Lower lobe of right lung (tissue), 2 donors: ENCODE measurements at regions not wholly inside any gene's neighbourhood (a gene's known extent, or its start where the extent isn't known, plus 50 kb on each side); places are given as distances from the start of the nearest gene placed in this dataset.

Source experiments
- ATAC-seq, 2 donors: fragments of 200-7000 bp; cut with Tn5 transposase; one replicate each; pipeline ENCODE4 v1.9.1; 2020 to 2022; ENCODE audit warnings: mild to moderate bottlenecking in 2 of 2, moderate library complexity in 2 of 2
- DNase-seq: peaks from one replicate; pipeline ENCODE4 v3.0.0-alpha.2; 2020
- H3K27ac ChIP-seq: fragments of 200-600 bp; one replicate; pipeline ENCODE4 v1.8.0; 2022
- H3K27me3 ChIP-seq: fragments of 200-600 bp; one replicate; pipeline ENCODE4 v1.8.0; 2022; ENCODE audit warnings: low read depth
- H3K36me3 ChIP-seq: fragments of 200-600 bp; one replicate; pipeline ENCODE4 v1.8.0; 2022; ENCODE audit warnings: mild to moderate bottlenecking
- H3K4me1 ChIP-seq: fragments of 200-600 bp; one replicate; pipeline ENCODE4 v1.8.0; 2022
- H3K4me3 ChIP-seq: fragments of 200-600 bp; one replicate; pipeline ENCODE4 v1.8.0; 2022; ENCODE audit warnings: mild to moderate bottlenecking
- H3K9me3 ChIP-seq: fragments of 200-600 bp; one replicate; pipeline ENCODE4 v1.8.0; 2022
- intact Hi-C: fragments of 100-400 bp; cut with DNase I; formaldehyde crosslinking; loops from one replicate; pipeline ENCODE4 v1.11.0; 2022
- TF ChIP-seq, protein P1 (sequence below): fragments of 200-600 bp; IDR thresholded peaks from one replicate; pipeline ENCODE4 v1.8.0; 2022; ENCODE audit warnings: antibody characterized with exemption, mild to moderate bottlenecking
- donor health status: DM: no; HTN: yes; CAD: no; lungs with severe emphysema.

DNA sequence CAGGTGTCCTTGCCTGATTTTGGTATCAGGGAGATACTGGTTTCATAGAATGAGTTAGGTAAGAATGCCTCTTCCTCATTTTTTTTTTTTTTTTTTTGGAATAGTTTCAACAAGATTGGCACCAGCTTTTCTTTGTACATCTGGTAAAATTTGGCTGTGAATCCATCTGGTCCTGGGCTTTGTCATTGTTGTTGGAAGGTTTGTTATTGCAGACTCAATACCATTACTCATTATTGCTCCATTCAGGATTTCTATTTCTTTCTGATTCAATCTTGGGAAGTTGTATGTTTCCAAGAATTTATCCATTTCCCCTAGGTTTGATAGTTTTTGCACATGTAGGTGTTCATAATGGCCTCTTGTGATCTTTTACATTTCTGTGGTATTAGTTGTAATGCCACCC lies 126.0 kb upstream of the KITLG start:
- H3K27ac ChIP-seq, result no peak overlapping the region
- no peaks in the 10 kb centered on the region for H3K36me3 ChIP-seq
- H3K27me3 ChIP-seq, result no peaks in the 10 kb centered on the region
- H3K4me1 ChIP-seq, result no peaks in the 10 kb centered on the region
- no peak for ATAC-seq
- peaks cover 11% of the 10 kb centered on the region for H3K9me3 ChIP-seq
- intact Hi-C loops, result no loop called here
- no peak for DNase-seq
- H3K4me3 ChIP-seq, result no peak overlapping the region
- TF ChIP-seq, protein P1, sequence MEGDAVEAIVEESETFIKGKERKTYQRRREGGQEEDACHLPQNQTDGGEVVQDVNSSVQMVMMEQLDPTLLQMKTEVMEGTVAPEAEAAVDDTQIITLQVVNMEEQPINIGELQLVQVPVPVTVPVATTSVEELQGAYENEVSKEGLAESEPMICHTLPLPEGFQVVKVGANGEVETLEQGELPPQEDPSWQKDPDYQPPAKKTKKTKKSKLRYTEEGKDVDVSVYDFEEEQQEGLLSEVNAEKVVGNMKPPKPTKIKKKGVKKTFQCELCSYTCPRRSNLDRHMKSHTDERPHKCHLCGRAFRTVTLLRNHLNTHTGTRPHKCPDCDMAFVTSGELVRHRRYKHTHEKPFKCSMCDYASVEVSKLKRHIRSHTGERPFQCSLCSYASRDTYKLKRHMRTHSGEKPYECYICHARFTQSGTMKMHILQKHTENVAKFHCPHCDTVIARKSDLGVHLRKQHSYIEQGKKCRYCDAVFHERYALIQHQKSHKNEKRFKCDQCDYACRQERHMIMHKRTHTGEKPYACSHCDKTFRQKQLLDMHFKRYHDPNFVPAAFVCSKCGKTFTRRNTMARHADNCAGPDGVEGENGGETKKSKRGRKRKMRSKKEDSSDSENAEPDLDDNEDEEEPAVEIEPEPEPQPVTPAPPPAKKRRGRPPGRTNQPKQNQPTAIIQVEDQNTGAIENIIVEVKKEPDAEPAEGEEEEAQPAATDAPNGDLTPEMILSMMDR, result no peak

DNA sequence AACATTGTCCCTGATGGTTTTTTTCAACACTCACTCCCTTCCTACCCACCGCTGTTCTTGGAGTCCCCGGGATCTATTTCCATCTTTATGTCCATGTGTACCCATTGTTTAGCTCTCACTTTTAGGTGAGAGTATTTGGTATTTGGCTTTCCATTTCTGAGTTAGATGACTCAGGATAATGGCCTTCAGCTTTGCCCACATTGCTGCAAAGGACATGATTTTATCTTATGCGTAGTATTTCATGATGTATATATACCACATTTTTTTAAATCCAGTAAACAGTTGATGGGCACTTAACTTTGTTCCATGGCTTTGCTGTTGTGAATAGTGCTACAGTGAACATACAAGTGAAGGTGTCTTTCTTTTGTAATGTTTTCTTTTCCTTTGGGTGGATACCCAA lies 123.5 kb upstream of the KITLG start:
- intact Hi-C loops, result no loop called here
- no peak overlapping the region for H3K27ac ChIP-seq
- H3K9me3 ChIP-seq, result peaks cover 11% of the 10 kb centered on the region
- H3K4me1 ChIP-seq, result no peaks in the 10 kb centered on the region
- no peak overlapping the region for H3K4me3 ChIP-seq
- no peak for ATAC-seq
- no peak for DNase-seq
- no peaks in the 10 kb centered on the region for H3K36me3 ChIP-seq
- TF ChIP-seq, protein P1, result no peak
- no peaks in the 10 kb centered on the region for H3K27me3 ChIP-seq

DNA sequence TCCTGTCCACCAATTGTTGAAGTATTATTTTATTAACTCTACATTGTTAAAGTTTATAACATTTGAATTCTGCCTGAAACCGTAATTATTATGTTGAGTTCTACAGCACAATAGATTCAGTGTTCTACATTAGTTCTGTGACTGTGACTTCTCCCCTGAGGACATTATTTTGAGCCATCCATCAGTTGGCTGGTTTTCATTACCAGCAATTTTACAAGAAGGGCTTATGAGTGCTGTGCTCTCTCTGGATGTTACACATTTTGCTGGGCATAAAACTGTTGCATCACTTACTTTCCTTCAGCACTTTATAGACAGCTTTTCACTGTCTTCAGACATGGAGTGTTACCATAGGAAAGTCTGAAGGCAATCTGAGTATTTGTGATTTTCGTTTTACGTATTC lies 118.2 kb upstream of the KITLG start:
- intact Hi-C loops, result no loop called here
- Histone ChIP-seq H3K9me3 (no peaks in the 10 kb centered on the region), H3K36me3 (no peaks in the 10 kb centered on the region), H3K4me3 (no peak overlapping the region), H3K27ac (no peak overlapping the region), H3K27me3 (no peaks in the 10 kb centered on the region), H3K4me1 (no peaks in the 10 kb centered on the region)
- ATAC-seq (no peak), DNase-seq (no peak)
- TF ChIP-seq, protein P1, result no peak

DNA sequence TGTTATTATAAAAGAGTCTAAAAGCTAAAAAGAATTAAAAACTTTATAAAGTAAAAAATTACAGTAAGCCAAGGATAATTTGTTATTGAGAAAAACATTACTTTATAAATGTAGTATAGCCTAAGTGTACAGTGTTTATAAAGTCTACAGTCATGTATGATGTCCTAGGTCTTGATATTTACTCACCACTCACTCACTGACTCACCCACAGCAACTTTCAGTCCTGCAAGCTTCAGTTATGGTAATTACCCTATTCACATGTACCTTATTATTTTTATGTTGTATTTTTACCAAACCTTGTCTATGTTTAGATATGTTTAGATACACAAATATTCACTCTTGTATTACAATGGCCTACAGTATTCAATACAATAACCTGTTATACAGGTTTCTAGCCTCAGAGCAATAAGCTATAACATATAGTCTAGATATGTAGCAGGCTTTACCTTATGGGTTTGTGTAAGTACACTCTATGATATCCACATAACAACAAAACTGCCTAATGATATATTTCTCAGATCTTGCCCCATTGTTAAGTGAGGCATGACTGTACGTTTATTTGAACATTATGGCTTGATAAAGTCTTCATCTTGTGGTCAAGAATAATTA lies 113.7 kb upstream of the KITLG start:
- H3K9me3 ChIP-seq, result no peaks in the 10 kb centered on the region
- intact Hi-C loops, result no loop called here
- DNase-seq (no peak), ATAC-seq (no peak)
- TF ChIP-seq, protein P1, result no peak
- no peaks in the 10 kb centered on the region for H3K36me3 ChIP-seq
- no peaks in the 10 kb centered on the region for H3K4me1 ChIP-seq
- no peak overlapping the region for H3K27ac ChIP-seq
- no peak overlapping the region for H3K4me3 ChIP-seq
- H3K27me3 ChIP-seq, result no peaks in the 10 kb centered on the region

- no peak for DNase-seq
- H3K27ac ChIP-seq, result no peak overlapping the region
- H3K36me3 ChIP-seq, result no peaks in the 10 kb centered on the region
- H3K9me3 ChIP-seq, result no peaks in the 10 kb centered on the region
- intact Hi-C loops, result no loop called here
- H3K27me3 ChIP-seq, result no peaks in the 10 kb centered on the region
- H3K4me1 ChIP-seq, result no peaks in the 10 kb centered on the region
- TF ChIP-seq, protein P1, result no peak
- H3K4me3 ChIP-seq, result no peak overlapping the region
- ATAC-seq, result no peak
These were observed 111.5 kb upstream of the KITLG start for GRCh38 chr12:88691811-88692210.

- intact Hi-C loops, result no loop called here
- H3K36me3 ChIP-seq, result no peaks in the 10 kb centered on the region
- ATAC-seq, result no peak
- H3K9me3 ChIP-seq, result peaks cover 3% of the 10 kb centered on the region
- no peak overlapping the region for H3K4me3 ChIP-seq
- no peak for DNase-seq
- H3K27me3 ChIP-seq, result no peaks in the 10 kb centered on the region
- TF ChIP-seq, protein P1, result no peak
- no peak overlapping the region for H3K27ac ChIP-seq
- no peaks in the 10 kb centered on the region for H3K4me1 ChIP-seq
These were observed 104.3 kb upstream of the KITLG start for GRCh38 chr12:88684610-88685009.
